ENCODE measurements at regions not wholly inside any gene's neighbourhood (a gene's known extent, or its start where the extent isn't known, plus 50 kb on each side); places are given as distances from the start of the nearest gene placed in this dataset.

GRCh38 chr13:30033681-30034457 lies 183.5 kb upstream of the UBL3 start:
- Histone ChIP-seq H3K9ac (ENCODE audit: insufficient read depth in 1 of 2, low read depth in 2 of 2, low read length in 2 of 2) (no peak overlapping the region), H3K79me2 (ENCODE audit: control insufficient read depth, insufficient read depth, low read length) (no peaks in the 10 kb centered on the region), H3K4me1 (replicated peaks in 1 of 2; ENCODE audit: control insufficient read depth in 2 of 2, insufficient read depth in 2 of 2, low read length in 2 of 2) (no peaks in the 10 kb centered on the region), H3K36me3 (ENCODE audit: control insufficient read depth, insufficient read depth, low read length) (no peaks in the 10 kb centered on the region), H3K4me2 (ENCODE audit: insufficient read depth, low read length) (no peak overlapping the region), H3K9me1 (ENCODE audit: control insufficient read depth, insufficient read depth, low read length) (no peaks in the 10 kb centered on the region), H3K27ac (ENCODE audit: extremely low read depth, low read depth, low read length) (no peak overlapping the region), H3K9me3 (replicated peaks; ENCODE audit: control insufficient read depth, insufficient read depth, low read depth, low read length) (no peaks in the 10 kb centered on the region), H3K4me3 (no peak overlapping the region), H2AFZ (ENCODE audit: low read depth, low read length) (no peak overlapping the region), H4K20me1 (replicated peaks; ENCODE audit: control insufficient read depth, insufficient read depth, low read length) (no peaks in the 10 kb centered on the region), H3K27me3 (ENCODE audit: control insufficient read depth in 2 of 2, insufficient read depth in 2 of 2, low read length in 2 of 2) (peaks cover 0 to 7% of the 10 kb centered on the region in 2 experiments; a peak in 2 of 5 replicates)
- in situ Hi-C loops (cut with MboI) (no loop called here), intact Hi-C loops (cut with micrococcal nuclease) (no loop called here)
- FAIRE-seq, result no peak
- TF ChIP-seq ATF4 (CRISPR knock-in tag; IDR thresholded peaks at IDR 0.05) (no peak), SMARCC2 (IDR thresholded peaks at IDR 0.05; ENCODE audit: low read depth) (no peak), FUS (optimal IDR thresholded peaks at IDR 0.05; ENCODE audit: low read depth, low read length) (no peak), MYBL2 (IDR thresholded peaks at IDR 0.05; ENCODE audit: low read depth) (no peak), MYBL2 (CRISPR knock-in tag; IDR thresholded peaks at IDR 0.05; ENCODE audit: borderline replicate concordance) (no peak), RBM15 (IDR thresholded peaks at IDR 0.05; ENCODE audit: insufficient read depth, low read length) (no peak), OTX1 (CRISPR knock-in tag; IDR thresholded peaks at IDR 0.05) (no peak), YY1 (IDR thresholded peaks at IDR 0.05; ENCODE audit: borderline replicate concordance in 1 of 3, control insufficient read depth in 1 of 3, extremely low read depth in 1 of 3, insufficient read depth in 3 of 3, insufficient read length in 1 of 3, insufficient replicate concordance in 2 of 3, low read depth in 1 of 3, low read length in 2 of 3) (no peak)
- CTCF ChIA-PET (ENCODE audit: low intra/inter-chr PET ratio), result no interaction called here
- WGBS (ENCODE audit: insufficient coverage, low coverage, missing lambda C conversion rate), result 4% methylated on average over 6 of the region's 6 CpGs
- no peak for ATAC-seq
- POLR2A ChIA-PET, result no interaction called here
- no TSS peak for BruUV-seq (replicated peaks)
- DNase-seq (ENCODE audit: extremely low read depth in 1 of 4, low spot score in 3 of 4), result no peak
